Gastrocnemius medialis (tissue), 4 donors: ENCODE measurements at regions not wholly inside any gene's neighbourhood (a gene's known extent, or its start where the extent isn't known, plus 50 kb on each side); places are given as distances from the start of the nearest gene placed in this dataset.

Experiments used
- POLR2A ChIP-seq, 2 donors: fragments of 450-650 bp; IDR thresholded peaks; one replicate each; pipeline ENCODE4 v1.6.1; 2017; ENCODE audit warnings: antibody characterized with exemption in 2 of 2, mild to moderate bottlenecking in 2 of 2, moderate library complexity in 2 of 2
- TF ChIP-seq, protein P1 (sequence below), 5 experiments: fragments of 450-650 bp in 3 of 5; fragments of 200-600 bp in 2 of 5; sonication (generic) in 2 of 5; IDR thresholded peaks in 4 of 5; conservative IDR thresholded peaks in 1 of 5; 1 replicate in 4 of 5; 2 replicates in 1 of 5; pipeline ENCODE4 v1.5.1; 2016 to 2019; ENCODE audit warnings: antibody characterized with exemption in 5 of 5, mild to moderate bottlenecking in 3 of 5, moderate library complexity in 3 of 5

DNA sequence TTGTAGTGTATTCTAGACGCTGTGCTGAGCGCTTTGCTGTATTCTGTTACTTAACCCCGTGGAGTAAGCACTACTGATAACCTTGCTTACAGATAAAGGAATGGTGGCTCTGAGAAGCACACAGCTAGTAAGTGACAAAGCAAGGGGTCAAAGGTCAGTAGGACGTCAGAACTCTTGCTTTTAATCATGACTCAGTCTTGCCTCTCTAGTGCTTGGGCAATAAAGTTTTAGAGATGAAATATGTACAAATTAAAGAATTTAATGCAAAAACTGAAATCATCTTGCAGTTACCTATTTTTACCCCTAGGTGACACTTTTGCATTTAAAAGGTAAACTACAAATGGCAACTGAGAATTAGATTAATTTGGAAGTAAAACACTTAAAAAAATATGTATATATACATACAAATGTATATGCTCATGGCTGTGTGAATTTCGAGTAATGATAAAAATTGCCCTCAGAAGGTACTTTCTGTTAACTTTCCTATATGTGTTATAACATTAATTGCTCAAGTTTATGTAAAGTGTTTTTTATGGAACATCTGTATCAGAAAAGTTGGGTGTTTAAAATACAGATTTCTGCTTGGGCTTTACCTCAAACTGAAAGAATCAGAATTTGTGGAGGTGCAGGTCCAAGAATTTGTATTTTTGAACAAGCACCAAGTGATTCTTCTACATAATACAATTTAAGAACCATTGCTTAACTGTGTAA lies 175.1 kb upstream of the DAB2 start:
- TF ChIP-seq, protein P1, sequence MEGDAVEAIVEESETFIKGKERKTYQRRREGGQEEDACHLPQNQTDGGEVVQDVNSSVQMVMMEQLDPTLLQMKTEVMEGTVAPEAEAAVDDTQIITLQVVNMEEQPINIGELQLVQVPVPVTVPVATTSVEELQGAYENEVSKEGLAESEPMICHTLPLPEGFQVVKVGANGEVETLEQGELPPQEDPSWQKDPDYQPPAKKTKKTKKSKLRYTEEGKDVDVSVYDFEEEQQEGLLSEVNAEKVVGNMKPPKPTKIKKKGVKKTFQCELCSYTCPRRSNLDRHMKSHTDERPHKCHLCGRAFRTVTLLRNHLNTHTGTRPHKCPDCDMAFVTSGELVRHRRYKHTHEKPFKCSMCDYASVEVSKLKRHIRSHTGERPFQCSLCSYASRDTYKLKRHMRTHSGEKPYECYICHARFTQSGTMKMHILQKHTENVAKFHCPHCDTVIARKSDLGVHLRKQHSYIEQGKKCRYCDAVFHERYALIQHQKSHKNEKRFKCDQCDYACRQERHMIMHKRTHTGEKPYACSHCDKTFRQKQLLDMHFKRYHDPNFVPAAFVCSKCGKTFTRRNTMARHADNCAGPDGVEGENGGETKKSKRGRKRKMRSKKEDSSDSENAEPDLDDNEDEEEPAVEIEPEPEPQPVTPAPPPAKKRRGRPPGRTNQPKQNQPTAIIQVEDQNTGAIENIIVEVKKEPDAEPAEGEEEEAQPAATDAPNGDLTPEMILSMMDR (IDR thresholded peaks at IDR 0.05 in 4 of 5, conservative IDR thresholded peaks at IDR 0.05 in 1 of 5) = peak in 3 of 5 experiments; percentile 31 to 50 (median 45)
- no peak for TF ChIP-seq POLR2A (IDR thresholded peaks at IDR 0.05)
